ENCODE measurements at regions not wholly inside any gene's neighbourhood (a gene's known extent, or its start where the extent isn't known, plus 50 kb on each side); places are given as distances from the start of the nearest gene placed in this dataset.

DNA sequence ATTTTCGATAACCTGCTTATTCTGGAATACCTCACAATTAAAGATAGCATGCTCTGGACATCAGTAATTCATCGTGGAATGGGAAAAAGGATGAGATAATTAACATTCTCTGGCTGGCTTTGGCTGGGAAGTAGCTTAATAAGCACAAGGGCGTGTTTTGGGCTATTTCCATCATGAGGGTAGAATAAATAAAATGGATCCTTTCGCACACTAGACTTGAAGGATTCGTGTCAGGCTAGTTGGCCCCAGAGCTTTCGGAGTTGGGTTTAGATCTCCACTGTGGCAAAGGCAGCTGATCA, 151.2 kb upstream of the ADRA1B start:
- no peak for DNase-seq

DNA sequence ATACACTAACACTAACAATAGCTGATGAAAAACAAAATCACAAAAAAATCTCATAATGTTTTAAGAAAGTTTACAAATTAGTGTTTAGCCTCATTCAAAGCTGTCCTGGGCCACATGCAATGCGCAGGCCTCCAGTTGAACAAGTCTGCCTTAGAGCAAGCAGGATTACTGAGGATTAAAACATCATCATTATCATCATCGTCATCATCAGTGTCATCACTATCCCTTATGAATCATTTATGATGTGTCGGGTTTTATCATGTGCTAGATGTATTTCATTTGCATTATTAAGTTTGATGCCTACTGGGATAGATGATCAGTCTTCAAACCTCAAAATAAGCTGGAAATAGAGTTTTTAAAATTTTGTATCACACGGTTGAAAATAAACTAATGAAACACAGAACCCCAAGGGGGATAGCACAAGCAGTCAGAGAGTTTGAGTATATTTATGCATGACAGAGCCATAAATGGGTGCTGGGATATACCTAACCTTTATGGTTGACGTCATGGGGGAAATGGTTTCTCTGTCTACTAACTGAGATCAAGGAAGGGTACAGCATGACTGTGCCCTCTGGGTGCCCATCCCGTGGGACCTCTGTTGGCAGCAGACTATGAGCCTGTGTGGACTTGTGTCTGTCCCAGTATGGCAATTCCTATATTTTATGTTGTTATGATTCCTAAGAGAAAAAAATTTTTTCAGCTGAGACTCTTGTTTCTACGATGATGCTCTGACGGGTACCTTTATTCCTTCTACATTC, 150.3 kb upstream of the ADRA1B start:
- DNase-seq, result no peak

DNA sequence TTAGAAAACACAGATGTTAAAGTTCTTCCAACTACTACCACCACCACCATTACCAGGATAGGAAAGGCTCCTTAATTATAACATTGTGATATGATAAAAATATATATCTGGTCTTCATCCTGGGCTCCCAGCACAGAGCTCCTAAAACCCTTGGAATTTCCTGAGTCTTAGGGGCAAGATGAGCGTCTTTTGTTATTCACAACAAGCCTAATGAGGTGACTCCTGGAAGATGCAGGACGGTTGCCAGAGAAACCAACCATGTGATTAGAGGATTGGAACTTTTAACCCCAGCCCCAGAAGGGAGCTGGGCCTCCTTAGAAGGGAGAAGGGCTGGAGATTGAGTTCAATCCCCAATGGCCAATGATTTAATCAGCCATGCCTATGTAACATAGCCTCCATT, 148.0 kb upstream of the ADRA1B start:
- DNase-seq, result no peak

DNA sequence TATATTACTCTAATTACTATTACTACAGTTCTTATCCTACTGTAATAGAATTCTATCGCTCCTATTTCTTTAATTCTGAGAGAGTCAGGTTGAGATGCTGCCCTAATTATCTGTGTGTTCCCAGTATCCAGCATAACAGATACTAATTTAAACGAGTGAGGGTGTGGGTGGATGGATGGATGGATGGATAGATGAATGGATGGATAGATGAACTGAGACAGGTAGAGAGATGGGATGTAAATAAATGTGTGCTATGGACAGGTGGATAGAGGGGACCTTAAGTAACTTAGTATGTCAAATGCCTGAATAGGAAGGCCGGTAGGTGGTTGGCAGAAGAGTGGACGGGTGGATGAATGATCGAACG, 143.6 kb upstream of the ADRA1B start:
- DNase-seq, result no peak

DNA sequence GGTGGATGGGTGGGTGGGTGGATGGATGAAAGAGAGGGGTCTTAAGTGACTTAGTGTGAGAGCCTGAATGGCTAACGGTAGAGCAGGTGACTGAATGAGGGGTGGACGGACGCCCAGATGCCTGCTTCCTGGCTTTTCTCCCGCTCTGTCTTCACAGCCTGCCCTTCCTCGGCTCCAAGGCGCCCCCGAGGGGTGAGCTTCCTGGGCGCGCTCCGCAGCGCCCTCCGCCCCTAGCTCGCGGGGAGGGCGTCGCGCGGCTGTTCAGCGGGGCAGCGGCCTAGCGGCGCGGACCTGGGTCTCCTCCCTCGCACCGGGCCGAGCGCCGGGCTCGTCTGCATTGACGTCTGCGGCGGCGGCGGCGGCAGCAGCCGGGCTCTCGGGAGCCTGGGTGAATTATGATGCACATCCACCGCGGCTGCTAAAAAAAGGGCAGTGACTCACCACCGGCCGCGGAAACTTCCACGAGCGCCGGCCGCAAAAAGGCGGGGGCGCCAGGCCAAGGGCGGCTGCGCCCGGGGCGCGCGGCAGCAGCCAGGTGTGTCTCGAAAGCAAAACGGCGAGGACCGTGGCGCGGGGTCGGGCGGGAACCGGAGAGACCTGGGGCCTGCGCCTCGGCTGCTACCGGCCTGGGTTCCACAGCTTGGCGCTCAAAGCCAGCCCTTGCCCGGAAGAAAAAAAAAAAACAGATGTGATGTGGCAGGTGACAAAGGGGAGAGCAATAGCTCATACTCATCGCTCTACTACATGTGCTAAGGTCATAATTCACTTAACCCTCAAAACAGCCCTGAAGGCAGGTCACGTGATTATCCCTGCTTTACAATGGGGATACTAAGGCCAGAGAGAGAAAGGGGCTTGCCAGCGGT, 143.0 kb upstream of the ADRA1B start:
- DNase-seq, result peak; percentile 22

DNA sequence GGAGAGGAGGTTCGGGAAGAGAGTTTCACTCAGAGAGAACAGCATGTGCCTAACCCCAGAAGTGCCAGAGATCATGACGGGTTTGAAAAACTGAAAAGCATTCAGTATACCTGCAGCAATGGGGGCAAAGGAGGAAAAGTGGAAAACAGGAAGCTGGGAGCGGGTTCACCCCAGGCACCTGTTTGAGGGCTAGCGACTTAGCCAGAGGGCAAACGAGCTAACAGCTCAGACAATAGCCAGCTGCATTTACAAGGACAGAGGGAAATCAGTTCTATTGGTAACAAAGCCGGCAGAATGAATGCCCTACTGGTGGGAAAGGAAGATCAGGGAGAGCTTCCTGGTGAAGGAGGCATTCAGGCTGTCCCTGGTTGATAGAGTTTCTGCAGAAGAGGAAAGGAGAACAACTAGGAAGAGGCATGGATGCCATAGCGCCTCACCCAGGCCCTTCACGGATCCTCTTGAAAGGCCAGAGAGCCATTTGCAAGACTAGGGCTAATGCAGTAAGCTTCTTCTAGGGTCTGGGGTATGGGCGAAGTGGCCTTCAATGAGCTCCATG, 141.7 kb upstream of the ADRA1B start:
- no peak for DNase-seq

DNA sequence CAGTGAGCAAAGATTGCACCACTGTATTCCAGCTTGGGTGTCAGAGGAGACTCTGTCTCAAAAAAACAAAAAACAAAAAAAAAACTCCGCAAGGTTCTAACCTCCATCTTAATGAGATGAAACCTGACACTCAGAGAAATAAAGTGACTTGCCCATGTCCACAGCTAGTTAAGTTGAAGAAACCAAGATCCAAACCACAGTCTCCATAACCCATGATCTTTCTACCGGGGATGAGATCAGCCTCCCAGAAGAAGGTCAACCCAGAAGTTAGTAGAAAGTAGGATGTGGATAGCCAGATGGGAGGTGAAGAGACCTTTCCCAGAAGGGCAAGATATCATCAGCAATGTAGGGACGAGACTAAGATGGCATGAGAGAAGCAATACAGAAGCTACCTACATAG, 140.4 kb upstream of the ADRA1B start:
- no peak for DNase-seq

DNA sequence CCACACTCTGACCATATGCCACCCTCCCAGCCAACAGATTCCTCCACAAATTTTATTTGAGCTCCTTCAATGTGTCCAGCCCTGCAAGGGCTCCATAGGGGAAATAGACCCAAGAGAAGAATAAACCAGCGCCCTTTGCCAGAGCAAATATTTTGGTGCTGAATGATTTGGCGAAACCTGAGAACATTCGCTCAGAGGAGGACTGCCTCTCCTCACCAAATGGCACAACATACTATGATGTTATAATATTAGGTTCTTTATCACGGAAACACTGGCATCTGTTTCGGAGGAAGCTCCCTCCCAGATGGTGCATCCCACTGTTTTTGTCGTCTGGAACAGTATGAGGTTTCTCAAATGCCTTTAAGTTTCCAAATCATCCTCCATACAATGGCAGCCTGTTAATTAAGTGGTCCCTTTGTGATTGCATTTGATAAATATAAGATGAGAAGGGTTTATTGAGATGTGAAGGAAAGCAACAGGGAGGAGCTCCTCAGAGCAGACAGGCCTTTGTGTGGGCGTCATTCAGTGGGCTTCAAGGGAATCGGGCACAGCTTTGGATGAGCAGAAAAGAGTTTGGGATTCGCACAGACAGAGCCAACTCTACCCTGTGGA, 139.1 kb upstream of the ADRA1B start:
- no peak for DNase-seq

DNA sequence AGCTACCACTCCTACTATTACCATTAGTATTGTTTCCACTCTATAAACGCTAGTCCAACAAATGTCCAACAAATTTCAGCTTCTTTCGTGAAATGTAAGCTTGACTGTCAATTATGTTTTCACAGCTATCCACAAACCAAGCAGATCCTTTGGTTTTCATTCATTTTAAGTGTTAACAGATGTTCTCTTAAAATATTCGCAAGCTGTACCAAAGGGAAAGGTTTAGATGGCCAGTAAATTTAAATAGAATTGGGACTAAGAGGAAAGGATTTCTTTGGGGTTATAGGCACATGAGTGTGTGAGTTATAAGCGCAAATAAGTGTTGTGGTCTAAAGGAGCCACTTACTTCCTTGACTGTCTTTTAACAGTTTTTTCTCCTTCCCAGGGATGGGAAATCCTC, 136.8 kb upstream of the ADRA1B start:
- no peak for DNase-seq

DNA sequence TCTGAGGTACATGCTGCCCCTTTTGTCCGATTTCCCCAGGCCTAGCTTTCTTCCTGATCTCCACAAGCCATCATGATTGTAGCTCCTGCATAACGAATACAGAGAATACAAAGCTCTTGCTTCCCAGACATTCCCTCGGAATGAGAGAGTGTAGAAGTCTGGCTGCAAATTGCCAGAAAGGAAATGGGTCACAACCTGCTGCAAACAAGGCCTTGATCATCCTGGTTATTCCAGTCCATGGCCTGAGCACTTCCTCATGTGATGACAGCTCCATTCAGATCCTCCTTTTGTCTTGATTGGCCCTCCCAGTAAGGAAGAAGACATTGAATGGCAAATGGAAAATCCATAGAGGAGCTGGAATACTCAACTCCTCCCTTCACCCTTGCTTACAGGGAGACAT, 136.0 kb upstream of the ADRA1B start:
- DNase-seq, result no peak

DNA sequence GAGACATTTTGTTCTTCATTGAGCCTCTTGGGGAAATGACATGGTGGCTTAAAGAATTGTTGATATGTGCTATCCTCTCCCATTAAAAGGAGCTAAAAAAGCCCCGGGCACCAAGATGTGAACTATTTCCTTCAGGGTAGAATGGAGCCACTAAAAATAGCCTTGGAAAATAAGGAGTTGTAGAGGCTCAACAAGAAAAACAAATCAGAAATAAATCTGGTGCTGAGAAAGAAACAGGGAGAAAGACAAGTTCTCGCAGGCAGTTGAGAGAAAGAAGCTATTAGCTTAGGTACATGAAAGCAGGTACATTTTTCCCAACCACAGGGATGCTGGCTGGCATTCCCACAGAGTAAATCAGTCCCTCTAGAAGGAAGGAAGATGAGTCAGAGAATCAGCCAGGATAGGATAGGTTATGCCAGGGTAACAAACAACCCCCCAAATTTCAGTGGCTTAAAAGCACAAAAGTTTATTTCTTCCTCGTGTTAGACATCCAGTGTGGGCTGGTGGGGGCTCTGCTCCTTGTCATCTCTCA, 134.6 kb upstream of the ADRA1B start:
- no peak for DNase-seq

DNA sequence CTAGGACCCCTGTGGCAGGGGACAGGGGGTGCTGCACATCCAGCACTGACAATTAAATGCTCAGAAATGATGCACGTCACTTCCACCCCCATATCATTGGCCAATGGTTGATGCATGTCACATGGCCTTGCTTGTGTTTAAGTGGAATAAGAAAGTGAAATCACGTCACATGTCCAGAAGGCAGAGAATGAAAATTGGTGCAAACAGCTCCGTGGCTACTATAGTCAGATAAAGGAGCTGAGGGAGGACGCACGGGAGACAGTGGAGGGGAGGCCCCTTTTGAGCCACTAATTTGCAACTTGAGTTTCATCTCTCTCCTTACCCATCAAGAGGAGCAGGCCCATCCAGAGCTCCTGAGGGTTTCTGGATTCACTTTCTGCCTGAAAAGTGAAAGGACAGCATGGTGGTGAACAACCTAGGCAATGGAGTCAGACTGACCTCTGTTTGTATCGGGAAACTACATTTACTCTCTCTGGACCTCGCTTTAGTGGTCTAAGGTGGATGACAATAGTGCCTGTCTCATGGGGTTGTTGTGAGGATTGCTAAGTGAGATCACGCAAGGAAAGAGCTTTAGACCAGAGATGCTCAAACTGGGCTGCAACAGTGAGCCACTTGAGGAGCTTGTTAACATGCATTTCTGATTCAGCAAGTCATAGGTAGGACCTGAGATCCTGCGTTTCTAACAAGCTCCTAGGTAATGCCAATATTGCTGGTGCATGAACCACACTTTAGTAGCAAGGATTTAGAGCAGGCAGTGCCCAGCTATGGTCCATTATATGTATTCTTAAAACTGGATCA, 133.9 kb upstream of the ADRA1B start:
- no peak for DNase-seq

DNA sequence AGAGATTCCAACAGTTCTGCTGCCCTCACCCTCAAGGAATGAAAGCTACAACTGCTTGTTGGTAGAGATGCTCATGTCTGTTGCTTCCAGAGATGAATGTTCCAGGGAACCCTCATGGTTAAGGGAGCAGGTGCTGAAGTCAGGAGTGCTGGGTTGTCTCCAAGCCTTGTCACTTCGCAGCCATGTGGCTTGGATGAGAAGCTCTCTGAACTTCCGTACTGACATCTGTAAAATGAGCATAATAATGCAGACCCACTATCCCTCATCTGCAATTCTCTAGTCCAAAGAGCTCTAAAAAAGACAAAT, 133.3 kb upstream of the ADRA1B start:
- no peak for DNase-seq

DNA sequence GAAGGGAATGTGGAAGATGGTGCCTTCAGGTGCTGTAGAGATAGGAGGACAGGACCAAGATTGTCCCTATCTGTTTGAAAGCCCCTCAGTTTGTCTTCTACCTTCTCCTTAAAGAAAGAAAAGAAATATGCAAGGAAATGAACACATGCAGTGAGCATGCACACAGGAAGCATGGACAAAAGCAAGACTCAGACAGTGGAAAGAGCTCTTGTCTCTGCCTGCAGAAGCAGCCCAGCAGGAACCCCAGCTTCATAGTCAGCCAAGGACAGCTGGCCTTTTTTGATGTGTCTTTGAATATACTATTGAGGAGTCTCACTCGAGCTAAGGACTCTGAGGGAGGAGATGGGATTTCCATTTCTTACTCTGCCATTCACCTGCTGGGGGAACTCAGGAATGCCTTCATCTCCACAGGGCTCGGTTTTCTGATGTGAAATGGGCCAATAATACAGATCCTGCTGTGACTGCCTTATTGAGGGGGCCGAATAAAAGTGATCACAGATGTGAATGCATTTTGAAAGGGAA, 132.5 kb upstream of the ADRA1B start:
- DNase-seq, result no peak

DNA sequence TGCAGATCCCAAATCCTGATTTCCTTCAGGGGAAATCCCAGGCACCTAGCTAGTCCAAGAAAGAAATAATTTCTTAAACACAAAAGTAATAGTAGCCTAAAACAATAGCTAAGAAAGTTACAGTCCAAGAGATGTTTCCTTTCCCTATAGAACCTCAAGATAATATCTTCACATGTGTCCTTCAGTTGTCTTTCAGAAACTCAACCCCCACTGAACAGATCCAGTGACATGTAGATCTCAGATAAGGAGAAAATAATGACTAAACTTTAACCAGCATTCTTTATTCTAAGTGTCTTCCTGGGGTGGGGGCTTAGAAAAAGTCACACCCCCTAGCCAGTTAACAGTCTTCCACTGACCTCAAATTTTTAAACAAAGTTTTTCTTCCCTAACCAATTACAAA, 131.3 kb upstream of the ADRA1B start:
- DNase-seq, result no peak

DNA sequence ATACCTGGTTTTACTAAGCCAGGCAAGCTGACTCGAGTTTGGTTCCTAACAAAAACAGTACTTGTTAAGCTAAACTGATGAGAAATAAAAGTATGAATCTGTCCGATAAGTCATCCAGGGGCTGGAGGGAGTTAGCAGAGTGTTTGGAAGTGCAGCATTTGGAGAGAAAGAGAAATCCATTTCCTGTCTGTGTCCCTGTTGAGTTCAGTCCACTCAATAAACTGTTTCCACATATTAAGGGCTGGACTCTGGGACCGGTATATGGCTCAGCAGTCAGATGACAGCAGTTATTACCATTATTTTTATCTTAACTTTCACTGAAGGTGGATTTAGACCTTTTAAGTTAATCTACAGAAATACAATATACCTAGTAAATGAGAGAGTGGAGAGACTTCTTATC, 130.6 kb upstream of the ADRA1B start:
- no peak for DNase-seq

DNA sequence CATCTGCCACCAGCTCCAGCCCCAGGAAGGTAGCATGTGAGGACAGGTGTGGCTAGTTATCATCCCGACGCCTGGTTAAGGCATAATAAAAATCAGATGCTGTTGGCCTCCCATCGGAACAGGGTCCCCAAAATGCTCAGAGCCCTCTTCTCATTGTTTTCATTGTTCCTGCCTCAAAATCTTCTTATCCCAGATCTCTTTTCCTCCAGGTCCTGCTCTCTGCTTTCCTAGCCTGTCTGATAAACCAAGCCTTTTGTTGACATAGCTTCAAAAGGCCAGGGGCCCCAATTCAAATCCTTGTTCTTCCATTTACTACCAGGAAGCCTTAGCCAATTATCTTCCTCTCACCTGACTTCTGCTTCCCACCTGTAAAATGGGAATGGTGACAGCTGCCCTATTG, 130.1 kb upstream of the ADRA1B start:
- DNase-seq, result no peak

DNA sequence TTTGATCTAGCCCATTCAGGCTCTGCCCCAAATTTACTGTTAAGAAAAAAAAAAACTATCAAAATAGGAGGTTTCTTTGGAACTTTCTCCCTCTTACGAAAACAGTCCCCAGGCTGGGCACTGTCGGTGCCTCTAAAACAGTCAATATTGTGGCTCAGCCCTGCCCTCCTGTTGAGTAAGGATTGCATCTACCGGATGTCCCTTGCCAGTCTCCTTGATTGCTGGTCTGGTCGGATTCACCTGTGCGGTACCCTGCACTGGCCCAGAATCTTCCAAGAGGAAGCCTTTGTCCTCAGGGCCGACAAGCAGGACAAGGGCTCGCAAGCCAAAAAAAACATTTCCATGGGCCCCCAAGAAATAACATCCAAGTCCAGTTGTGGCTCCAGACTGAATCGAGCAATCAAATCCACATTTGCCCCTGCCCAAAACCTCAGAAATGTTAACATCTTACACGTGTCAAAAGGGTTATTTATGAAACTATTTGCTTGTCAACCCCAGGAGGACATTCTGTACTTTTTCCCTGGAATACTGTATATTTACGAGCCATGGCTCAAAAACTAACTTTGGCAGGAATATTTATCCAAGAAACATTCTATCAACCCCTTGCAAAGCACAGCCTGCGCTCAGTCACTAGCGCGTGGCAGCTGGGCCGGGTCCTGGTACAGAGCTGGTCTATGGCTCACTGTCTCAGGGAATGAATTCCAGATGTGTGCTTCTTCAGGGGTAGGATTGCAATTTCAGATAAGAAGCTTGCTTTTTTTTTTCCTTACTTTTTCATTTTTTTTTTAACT, 129.2 kb upstream of the ADRA1B start:
- no peak for DNase-seq

DNA sequence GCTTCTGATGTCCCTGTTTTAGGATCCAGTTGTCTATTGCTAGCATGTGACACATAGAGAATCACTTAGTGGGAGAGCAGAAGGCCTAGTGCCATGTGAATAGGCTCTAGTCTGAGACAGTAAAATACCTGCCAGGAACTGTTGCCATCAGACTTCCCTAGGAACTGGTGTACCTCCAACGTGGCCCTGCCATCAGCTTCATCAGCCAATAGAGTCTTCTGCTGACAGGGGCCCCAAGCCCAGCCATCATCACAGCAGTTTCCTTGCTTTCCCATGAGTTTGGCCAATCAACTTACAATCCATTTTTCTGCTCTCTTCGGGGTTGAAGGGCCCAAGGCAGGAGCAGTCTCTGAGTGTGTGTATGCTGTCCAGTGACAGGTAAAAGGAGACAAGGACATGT, 128.4 kb upstream of the ADRA1B start:
- DNase-seq, result no peak

DNA sequence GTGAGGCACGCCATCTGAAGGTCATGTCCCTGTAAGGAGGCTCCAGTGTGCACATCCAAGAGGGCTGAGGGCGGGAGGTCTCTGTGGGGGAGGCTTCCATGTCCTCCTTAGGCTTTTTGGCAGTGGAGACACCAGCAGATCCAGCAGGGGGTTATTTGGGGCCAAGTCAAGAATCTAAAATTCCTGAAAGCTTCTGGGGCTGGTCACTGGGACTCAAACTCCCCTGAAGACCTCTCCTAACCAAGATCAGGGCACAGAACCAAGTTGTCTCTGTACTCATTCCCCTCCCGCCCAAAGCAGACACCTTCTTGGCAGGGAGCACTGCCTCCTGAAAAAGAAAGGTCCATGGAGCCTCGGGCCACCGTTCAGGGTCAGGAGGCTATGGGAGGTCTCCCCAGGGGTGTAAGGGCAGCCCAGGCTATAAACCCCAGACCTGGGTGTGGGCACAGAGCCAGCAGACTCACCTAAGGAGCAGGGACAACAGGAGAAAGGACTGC, 127.4 kb upstream of the ADRA1B start:
- no peak for DNase-seq

DNA sequence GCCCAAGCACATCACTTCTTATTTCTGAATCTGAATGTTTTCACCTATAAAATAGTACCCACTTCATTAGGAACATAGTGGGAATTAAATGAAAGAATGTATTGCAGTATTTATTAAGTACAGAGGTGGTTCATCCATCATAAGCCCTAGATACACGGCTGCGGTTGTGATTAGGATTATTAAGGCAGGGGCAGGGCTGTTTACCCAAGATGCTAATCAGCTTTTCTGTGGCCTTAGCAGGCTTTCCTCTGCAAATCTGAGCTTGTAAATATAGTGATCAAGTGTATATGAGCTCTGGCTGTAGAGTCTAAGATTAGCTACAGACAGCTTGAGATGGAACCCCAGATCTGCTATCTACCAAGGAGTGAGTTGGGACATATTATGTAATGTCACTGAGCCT, 124.1 kb upstream of the ADRA1B start:
- DNase-seq, result no peak

Measured in midbrain (tissue), 1 donor.